Heart left ventricle (tissue), 16 donors: ENCODE measurements at regions not wholly inside any gene's neighbourhood (a gene's known extent, or its start where the extent isn't known, plus 50 kb on each side); places are given as distances from the start of the nearest gene placed in this dataset.

Experiments
- ATAC-seq, 4 donors: fragments of 200-7000 bp; cut with Tn5 transposase; one replicate each; pipeline ENCODE4 v1.9.1; 2020 to 2022; ENCODE audit warnings: moderate library complexity in 4 of 4, mild to moderate bottlenecking in 3 of 4, moderate number of reproducible peaks in 1 of 4
- DNase-seq, 5 donors: peaks; one replicate each; pipeline ENCODE4 v3.0.0-alpha.2; 2020
- H3K27ac ChIP-seq, 12 donors: fragments of 200-600 bp; sonication (generic) in 4 of 12; one replicate each; pipeline versions ENCODE4 v1.5.0 to v1.8.0; 2016 to 2022; ENCODE audit warnings: mild to moderate bottlenecking in 2 of 12
- H3K27me3 ChIP-seq, 9 donors: fragments of 200-600 bp; sonication (generic) in 2 of 9; one replicate each; pipeline versions ENCODE4 v1.5.1 to v1.8.0; 2016 to 2022; ENCODE audit warnings: mild to moderate bottlenecking in 3 of 9
- H3K36me3 ChIP-seq, 9 donors: fragments of 200-600 bp; sonication (generic) in 2 of 9; one replicate each; pipeline versions ENCODE4 v1.5.0 to v1.8.0; 2018 to 2022; ENCODE audit warnings: mild to moderate bottlenecking in 2 of 9
- H3K4me1 ChIP-seq, 12 donors: fragments of 200-600 bp; sonication (generic) in 4 of 12; one replicate each; pipeline versions ENCODE4 v1.5.0 to v1.8.0; 2016 to 2022; ENCODE audit warnings: mild to moderate bottlenecking in 3 of 12
- H3K4me3 ChIP-seq, 12 donors: fragments of 200-600 bp; sonication (generic) in 4 of 12; one replicate each; pipeline versions ENCODE4 v1.5.0 to v1.8.0; 2017 to 2022; ENCODE audit warnings: mild to moderate bottlenecking in 9 of 12, moderate library complexity in 4 of 12
- H3K9me3 ChIP-seq, 12 donors: fragments of 200-600 bp; sonication (generic) in 4 of 12; one replicate each; pipeline versions ENCODE4 v1.5.0 to v1.8.0; 2016 to 2022; ENCODE audit warnings: mild to moderate bottlenecking in 1 of 12
- POLR2A ChIP-seq, 2 donors: fragments of 450-650 bp; IDR thresholded peaks; one replicate each; pipeline ENCODE4 v1.6.1; 2017; ENCODE audit warnings: antibody characterized with exemption in 2 of 2, mild to moderate bottlenecking in 2 of 2, moderate library complexity in 2 of 2
- WGBS, 4 donors: extraction: QIAGEN DNeasy Blood & Tissue Kit in 2 of 4; methylation state at CpG; one replicate each; pipeline versions ENCODE4 v1.1.5 to v1.1.7; 2013 to 2018; 5-methylcytosine and 5-hydroxymethylcytosine counted together
- intact Hi-C, 10 donors: fragments of 100-400 bp; cut with DNase I; formaldehyde crosslinking; loops; one replicate each; pipeline versions ENCODE4 v1.11.1 to v1.14.2; 2022
- TF ChIP-seq, protein P1 (sequence below), 12 donors: fragments of 200-600 bp; sonication (generic) in 4 of 12; IDR thresholded peaks; one replicate each; pipeline versions ENCODE4 v1.5.0 to v1.8.0; 2018 to 2022; ENCODE audit warnings: antibody characterized with exemption in 12 of 12, mild to moderate bottlenecking in 5 of 12
- donor health status: ischemic (EF 13 %, LVEDD 7.1; RV severe dilation, severe dysfunction).
- donor health status: healthy with polysubstance abuse.
- donor health status: DM: no; HTN: yes; CAD: no.
- donor health status: DM: no; HTN: no; CAD: no.
- donor health status: ischemic (EF 25% LVEDD 6.9; RV normal size, moderate dysfunction).
- donor health status: ischemic (EF 25% LVEDD 5.7; RV mildly dilated, moderate dysfunction).
- donor health status: healthy.
- donor health status: DM: yes; HTN: yes; CAD: no.
- donor health status: ischemic (EF 35%, LVEDD 5.7; RV mildly dilated, moderate dysfunction).
- donor health status: nonischemic (EF 11% LVEDD 7.7; RV severe dilation, severe dysfunction).
- donor health status: DM: yes; HTN: yes; CAD: no.
- donor health status: PGD.
- donor health status: ischemic (EF 29% LVEDD 5.4; RV normal size, mild dysfunction).
- donor health status: nonischemic (EF 23%, LVEDD 6.1; RV moderate dilation, normal function).

DNA sequence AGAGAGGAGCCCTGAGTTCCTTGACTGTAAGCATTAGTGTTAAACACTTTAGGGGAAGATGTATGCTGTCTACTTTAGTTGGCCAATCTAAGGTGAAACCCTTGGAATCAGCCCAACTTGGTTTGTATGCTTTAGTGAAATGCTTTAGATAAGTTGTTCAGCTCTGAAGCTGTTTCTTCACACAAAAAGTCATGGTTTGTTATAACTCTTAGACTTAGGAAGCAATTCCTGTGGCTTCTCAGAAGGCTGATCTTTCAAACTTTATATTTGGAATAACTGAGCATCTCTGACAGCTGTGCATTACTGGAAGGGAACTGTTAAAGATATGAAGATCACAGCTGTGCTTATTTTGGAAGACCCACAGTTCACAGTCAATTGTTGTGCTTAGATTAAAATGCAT, 714.1 kb downstream of the FAT4 start:
- Histone ChIP-seq H3K27ac (no peak overlapping the region), H3K27me3 (no peaks in the 10 kb centered on the region), H3K4me1 (no peaks in the 10 kb centered on the region), H3K4me3 (no peak overlapping the region), H3K9me3 (peaks cover 0 to 27% (median 4%) of the 10 kb centered on the region in 12 donors), H3K36me3 (no peaks in the 10 kb centered on the region)
- TF ChIP-seq POLR2A (IDR thresholded peaks at IDR 0.05) = no peak
- TF ChIP-seq, protein P1, sequence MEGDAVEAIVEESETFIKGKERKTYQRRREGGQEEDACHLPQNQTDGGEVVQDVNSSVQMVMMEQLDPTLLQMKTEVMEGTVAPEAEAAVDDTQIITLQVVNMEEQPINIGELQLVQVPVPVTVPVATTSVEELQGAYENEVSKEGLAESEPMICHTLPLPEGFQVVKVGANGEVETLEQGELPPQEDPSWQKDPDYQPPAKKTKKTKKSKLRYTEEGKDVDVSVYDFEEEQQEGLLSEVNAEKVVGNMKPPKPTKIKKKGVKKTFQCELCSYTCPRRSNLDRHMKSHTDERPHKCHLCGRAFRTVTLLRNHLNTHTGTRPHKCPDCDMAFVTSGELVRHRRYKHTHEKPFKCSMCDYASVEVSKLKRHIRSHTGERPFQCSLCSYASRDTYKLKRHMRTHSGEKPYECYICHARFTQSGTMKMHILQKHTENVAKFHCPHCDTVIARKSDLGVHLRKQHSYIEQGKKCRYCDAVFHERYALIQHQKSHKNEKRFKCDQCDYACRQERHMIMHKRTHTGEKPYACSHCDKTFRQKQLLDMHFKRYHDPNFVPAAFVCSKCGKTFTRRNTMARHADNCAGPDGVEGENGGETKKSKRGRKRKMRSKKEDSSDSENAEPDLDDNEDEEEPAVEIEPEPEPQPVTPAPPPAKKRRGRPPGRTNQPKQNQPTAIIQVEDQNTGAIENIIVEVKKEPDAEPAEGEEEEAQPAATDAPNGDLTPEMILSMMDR (IDR thresholded peaks at IDR 0.05) = no peak
- intact Hi-C loops = no loop called here
- DNase-seq (no peak), ATAC-seq (no peak)

DNA sequence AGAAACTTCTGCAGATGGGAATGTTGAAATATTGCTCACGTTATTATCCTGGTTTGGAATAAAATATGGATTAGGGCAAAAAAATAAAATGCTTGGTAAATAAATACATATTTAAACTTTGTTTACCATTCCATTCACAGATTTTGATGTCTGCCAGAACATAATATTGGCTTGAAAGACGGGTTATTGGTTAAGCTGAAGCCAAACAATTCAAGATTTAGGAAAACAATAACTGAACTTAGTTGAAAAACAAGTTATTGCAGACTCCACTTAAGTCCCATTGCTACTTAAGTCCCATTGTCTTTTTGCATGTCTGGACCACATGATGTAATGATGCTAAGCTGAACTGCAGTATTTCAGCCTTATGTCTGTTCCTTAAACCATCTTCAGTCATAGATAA, 722.5 kb downstream of the FAT4 start:
- Histone ChIP-seq H3K36me3 (no peaks in the 10 kb centered on the region), H3K27ac (no peak overlapping the region), H3K27me3 (no peaks in the 10 kb centered on the region), H3K4me1 (no peaks in the 10 kb centered on the region), H3K4me3 (no peak overlapping the region), H3K9me3 (peaks cover 0 to 5% (median 0%) of the 10 kb centered on the region in 12 donors)
- TF ChIP-seq POLR2A (IDR thresholded peaks at IDR 0.05) = no peak
- TF ChIP-seq, protein P1 (IDR thresholded peaks at IDR 0.05) = no peak
- intact Hi-C loops = no loop called here
- no peak for DNase-seq
- no peak for ATAC-seq
- WGBS, 4 donors = 71 to 86% (median 81%) methylated on average over 2 of the region's 2 CpGs

- ATAC-seq (no peak), DNase-seq (no peak)
- TF ChIP-seq POLR2A (IDR thresholded peaks at IDR 0.05) = no peak
- TF ChIP-seq, protein P1 (IDR thresholded peaks at IDR 0.05) = no peak
- peaks cover 0 to 5% (median 0%) of the 10 kb centered on the region in 12 donors for H3K9me3 ChIP-seq
- no peaks in the 10 kb centered on the region for H3K27me3 ChIP-seq
- intact Hi-C loops = no loop called here
- no peak overlapping the region for H3K27ac ChIP-seq
- 38 to 56% (median 52%) methylated on average over 2 of the region's 2 CpGs for whole genome bisulfite sequencing, 4 donors
- H3K36me3 ChIP-seq = no peaks in the 10 kb centered on the region
- no peaks in the 10 kb centered on the region for H3K4me1 ChIP-seq
- H3K4me3 ChIP-seq = no peak overlapping the region
Measured at GRCh38 chr4:126038502-126039144, 723.9 kb downstream of the FAT4 start.

- intact Hi-C loops = no loop called here
- Histone ChIP-seq H3K27ac (no peak overlapping the region), H3K36me3 (no peaks in the 10 kb centered on the region), H3K4me1 (no peaks in the 10 kb centered on the region), H3K27me3 (no peaks in the 10 kb centered on the region), H3K4me3 (no peak overlapping the region), H3K9me3 (peaks cover 0 to 4% (median 0%) of the 10 kb centered on the region in 12 donors)
- no peak for ATAC-seq
- DNase-seq = no peak
- TF ChIP-seq POLR2A (IDR thresholded peaks at IDR 0.05) = no peak
- TF ChIP-seq, protein P1 (IDR thresholded peaks at IDR 0.05) = no peak
- WGBS, 4 donors = 54 to 85% (median 59%) methylated on average over 2 of the region's 2 CpGs
Measured at GRCh38 chr4:126046081-126046614, 731.4 kb downstream of the FAT4 start.
